ENCODE measurements at regions not wholly inside any gene's neighbourhood (a gene's known extent, or its start where the extent isn't known, plus 50 kb on each side); places are given as distances from the start of the nearest gene placed in this dataset.

DNA sequence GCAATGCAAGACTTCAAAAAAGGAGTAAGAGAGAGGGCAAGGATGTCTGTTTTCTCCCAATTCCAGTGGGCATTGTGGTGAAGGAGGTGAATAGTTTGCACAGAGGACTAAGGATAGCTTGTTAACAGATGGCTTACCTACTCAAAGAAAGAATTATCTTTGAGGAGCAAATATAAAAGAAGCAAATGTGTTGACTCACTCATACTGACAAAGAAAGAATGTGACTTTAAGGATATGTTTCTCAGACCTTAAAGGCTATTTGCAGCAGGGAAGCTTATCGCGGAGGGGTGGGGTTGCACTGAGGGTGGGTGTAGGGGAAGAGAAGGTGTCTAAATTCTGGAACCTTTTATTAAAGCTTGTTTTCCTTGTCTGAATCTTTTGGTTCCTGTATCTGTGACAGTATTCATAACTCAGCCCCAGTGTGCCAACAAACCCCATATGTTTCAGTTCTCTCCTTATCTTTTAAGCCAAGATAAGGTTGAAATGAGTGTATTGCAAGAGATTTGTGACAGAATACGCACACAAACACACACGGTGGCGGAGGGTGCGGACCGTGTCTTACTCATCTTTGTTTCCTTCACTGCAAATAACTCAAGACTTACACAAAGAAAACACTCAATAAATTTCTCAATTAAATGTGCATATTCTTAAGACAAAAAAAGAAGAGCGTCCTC lies 146.4 kb upstream of the ARID2 start:
- intact Hi-C loops (cut with DNase I) = no loop called here
- no peak for DNase-seq (ENCODE audit: low spot score)

DNA sequence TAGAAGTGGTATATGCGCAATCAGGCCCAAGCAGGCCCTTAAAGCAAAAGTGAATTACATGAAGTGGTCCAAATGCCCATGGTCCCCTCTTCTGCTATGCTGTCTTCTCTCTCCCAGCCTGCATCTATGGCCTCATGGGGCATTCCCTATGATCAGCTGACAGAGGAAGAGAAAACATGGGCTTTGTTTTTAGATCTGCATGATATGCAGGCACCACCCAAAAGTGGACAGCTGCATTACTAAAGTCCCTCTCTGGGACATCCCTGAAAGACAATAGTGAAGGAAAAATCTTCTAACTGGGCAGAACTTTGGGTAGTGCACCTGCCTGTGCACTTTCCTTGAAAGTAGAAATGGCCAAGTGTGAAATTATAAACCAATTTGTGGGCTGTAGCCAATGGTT lies 145.2 kb upstream of the ARID2 start:
- DNase-seq (ENCODE audit: low spot score) = no peak
- intact Hi-C loops (cut with DNase I) = no loop called here

DNA sequence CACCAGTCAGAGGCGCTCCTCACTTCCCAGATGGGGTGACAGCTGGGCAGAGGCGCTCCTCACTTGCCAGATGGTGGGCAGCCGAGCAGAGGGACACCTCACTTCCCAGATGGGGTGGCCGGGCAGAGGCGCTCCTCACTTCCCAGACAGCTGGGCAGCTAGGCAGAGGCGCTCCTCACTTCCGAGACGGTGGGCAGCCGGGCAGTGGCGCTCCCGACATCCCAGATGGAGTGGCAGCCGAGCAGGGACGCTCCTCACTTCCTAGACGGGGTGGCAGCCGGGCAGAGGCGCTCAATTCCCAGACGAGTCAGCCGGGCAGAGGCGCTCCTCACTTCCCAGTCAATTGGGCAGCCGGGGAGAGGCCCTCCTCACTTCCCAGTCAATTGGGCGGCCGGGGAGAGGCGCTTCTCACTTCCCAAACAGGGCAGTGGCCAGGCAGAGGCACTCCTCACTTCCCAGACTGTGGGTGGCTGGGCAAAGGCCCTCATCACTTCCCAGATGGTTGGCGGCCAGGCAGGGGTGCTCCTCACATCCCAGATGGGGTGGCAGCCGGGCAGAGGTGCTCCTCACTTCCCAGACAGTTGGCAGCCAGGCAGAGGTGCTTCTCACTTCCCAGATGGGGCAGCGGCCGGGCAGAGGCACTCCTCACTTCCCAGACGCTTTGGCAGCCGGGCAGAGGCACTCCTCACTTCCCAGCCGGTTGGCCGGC lies 143.8 kb upstream of the ARID2 start:
- no peak for DNase-seq (ENCODE audit: low spot score)
- intact Hi-C loops (cut with DNase I) = no loop called here

DNA sequence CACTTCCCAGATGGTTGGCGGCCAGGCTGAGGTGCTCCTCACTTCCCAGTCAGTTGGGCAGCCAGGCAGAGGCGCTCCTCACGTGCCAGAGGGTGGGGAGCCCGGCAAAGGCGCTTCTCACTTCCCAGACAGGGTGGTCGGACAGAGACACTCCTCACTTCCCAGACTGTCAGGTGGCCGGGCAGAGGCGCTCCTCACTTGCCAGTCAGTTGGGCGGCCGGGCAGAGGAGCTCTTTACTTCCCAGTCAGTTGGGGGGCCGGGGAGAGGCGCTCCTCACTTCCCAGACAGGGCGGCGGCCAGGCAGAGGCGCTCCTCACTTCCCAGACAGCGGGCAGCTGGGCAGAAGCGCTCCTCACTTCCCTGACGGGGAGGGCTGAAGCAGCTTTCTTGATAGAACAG lies 143.0 kb upstream of the ARID2 start:
- intact Hi-C loops (cut with DNase I) = no loop called here
- no peak for DNase-seq (ENCODE audit: low spot score)

DNA sequence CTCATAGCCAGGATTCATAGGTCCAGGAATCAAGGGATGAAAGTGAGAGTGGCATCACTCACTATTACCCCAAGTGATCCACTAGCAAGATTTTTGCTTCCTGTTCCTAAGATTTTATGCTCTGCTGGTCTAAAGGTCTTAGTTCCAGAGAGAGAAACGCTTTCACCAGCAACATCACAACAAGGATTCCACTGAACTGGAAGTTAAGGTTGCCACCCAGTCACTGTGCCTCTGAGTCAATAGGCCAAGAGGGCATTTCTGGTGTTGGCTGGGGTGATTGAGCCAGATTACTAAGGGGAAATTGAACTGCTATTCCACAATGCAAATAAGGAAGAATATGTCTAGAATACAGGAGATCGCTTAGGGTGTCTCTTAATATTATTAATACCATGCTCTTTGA lies 142.5 kb upstream of the ARID2 start:
- DNase-seq (ENCODE audit: low spot score) = no peak
- intact Hi-C loops (cut with DNase I) = no loop called here

DNA sequence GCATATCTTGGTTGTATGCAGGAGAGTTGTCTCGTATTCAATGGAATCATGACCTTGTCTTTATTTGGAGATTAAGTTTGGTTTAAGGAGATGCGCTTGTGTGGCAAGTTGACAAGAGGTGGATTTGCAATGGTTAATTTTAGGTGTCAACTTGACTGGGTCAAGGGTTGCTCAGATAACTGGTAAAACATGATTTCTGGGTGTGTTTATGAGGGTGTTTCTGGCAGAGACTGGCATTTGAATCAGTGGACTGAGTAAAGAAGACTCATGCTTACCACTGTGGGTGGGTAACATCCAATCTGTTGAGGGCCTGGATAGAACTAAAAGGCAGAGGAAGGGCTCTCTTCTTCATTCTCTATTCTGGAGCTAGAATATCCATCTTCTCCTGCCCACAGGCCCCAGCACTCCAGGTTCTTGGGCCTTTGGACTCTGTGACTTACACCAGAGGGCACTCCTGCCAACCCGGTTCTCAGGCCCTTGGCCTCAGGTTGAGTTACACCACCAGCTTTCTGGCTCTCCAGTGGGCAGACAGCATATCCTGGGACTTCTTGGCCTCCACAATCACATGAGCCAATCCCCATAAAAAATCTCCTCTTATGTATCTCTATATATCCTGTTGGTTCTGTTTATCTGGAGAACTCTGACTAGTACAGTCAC lies 141.5 kb upstream of the ARID2 start:
- intact Hi-C loops (cut with DNase I) = no loop called here
- no peak for DNase-seq (ENCODE audit: low spot score)

DNA sequence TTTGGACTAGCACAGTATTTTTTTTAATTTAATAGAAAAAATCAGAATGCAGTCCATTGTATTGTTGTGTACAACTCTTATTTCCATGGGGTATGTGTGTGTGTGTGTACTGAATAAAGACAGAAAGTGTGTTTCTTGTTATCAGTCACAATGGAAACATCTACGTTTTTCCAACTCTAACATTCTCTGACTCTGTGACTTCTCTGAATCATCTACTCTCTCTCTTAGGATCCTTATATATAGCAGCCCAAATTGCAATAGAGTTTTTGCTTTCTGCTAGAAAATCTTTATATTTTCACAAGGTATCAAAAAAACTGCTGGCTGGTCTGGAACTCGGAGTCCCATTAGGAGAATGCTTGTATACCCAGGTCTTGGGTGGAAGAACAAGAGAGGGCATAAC lies 138.9 kb upstream of the ARID2 start:
- intact Hi-C loops (cut with DNase I) = no loop called here

DNA sequence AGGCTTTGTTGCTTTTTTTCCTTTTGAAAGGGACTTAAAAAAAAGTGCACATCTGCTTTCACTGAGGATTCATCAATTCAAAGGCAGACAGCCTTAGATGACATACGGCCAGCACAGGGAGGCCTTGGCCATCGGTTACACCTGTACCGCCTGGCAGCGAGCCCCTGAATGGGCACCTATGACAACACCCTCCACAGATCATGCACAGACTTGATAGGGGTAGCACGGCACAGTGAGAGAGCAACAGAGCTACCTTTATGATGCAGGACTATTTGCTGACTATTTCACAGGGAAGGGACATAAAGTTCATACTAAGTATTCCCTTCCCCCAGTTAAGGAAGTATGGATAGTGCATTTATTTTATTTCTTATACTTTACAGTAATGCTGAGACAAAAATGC lies 137.9 kb upstream of the ARID2 start:
- no peak for DNase-seq (ENCODE audit: low spot score)
- intact Hi-C loops (cut with DNase I) = no loop called here

More for the DNA sequence above, 138.9 kb upstream of the ARID2 start:
- DNase-seq (ENCODE audit: low spot score) = no peak

DNA sequence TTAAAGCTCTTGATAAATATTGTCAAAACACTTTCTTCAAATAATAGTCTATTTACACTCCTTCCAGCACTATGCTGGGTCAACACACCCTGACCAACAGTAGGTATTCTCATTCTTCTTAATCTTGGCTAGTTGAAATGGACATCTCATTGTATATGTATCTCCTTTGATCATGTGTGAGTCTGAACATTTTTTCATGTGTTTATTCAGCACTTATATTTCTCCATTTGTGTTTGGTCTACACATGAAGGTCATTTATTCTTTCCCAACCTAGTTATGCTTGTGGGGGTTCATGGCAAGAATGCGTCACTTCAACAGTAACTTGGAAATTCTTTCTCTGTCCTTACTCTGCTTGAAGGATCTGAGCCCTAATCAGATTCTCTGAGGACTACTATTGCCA lies 133.1 kb upstream of the ARID2 start:
- no peak for DNase-seq (ENCODE audit: low spot score)
- intact Hi-C loops (cut with DNase I) = no loop called here

DNA sequence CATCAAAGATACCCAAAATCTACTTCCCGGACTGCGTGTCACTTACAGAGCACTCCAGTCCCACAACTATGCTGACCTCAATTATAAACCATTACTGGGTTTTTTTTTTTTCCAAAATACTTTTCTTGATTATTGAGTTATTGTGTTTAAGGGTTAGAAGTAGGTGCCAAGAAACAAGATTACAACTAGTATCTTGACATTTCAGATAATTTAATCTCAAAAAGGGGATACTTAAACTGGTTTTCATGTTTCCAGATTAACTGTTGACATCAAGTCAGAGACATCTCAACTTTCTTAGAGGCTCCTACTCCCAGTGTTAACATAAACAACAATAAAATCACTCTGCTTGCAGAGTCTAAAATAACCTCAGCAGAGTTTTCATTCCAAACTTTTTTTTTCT lies 131.2 kb upstream of the ARID2 start:
- DNase-seq (ENCODE audit: low spot score) = no peak
- intact Hi-C loops (cut with DNase I) = no loop called here

DNA sequence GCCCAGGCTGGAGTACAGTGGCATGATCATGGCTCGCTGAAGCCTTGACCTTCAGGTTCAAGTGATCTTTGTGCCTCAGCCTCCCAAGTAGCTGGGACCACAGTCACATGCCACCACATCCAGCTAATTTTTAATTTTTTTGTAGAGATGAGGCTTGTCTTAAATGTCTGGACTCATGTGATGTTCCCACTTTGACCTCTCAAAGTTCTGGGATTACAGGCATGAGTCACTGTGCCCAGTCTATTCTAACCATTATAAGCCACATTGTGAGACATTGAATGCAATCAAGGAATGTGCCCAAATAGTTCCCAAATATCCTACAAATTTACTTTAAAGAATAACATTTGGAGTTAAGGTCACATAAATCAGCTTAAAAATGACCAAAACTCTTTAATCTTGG lies 130.7 kb upstream of the ARID2 start:
- no peak for DNase-seq (ENCODE audit: low spot score)
- intact Hi-C loops (cut with DNase I) = no loop called here

DNA sequence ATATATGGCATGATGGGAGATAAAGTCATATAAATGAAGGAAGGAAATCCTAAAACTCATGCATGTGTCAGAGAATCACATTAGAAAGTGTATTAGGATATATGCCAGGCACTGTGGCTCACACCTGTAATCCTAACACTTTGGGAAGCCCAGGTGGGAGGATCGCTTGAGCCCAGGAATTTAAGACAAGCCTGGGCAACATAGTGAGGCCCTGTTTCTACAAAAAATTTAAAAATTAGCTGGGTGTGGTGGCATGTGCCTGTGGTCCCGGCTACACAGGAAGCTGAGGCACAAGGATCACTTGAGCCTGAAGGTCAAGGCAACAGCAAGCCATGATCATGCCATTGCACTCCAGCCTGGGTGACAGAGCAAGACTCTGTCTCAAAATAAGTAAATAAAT lies 130.3 kb upstream of the ARID2 start:
- DNase-seq (ENCODE audit: low spot score) = no peak
- intact Hi-C loops (cut with DNase I) = no loop called here

DNA sequence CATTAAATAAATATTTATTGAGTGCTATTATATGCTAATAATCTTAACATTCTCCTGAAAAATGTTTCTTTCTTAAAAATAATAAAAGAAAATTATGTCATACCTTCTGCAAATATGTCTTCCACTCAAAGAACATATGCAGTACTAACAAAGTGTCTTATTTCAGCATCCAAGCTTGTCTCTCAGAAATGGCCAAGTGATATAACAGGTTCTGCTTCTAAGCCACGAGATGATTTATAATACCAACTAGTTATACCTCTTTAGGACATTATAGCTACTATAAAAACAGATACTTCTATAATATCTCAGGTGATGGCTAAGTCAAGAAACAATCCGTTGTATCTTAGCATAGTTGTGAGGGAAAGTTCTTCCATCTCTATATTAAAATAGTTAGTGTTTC lies 128.1 kb upstream of the ARID2 start:
- intact Hi-C loops (cut with DNase I) = no loop called here
- DNase-seq (ENCODE audit: low spot score) = no peak

DNA sequence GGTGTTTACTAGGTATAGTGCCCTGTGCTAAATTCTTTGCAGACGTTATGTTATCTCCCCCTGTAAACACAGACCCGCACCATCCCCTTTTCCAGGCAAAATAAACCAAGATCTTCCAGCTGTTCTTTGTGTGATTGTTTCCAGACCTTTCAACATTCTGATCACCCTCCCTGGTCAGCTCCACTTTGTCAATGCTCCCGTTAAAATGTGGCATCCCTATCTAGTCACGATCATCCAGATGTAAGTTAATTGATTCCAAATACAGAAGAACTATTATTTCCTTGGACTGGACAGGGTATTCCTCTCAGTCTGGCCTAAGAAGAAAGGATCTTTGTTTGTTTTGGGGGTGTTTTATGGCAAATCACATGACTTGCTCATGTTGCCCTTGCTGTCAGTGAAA lies 127.6 kb upstream of the ARID2 start:
- DNase-seq (ENCODE audit: low spot score) = no peak

DNA sequence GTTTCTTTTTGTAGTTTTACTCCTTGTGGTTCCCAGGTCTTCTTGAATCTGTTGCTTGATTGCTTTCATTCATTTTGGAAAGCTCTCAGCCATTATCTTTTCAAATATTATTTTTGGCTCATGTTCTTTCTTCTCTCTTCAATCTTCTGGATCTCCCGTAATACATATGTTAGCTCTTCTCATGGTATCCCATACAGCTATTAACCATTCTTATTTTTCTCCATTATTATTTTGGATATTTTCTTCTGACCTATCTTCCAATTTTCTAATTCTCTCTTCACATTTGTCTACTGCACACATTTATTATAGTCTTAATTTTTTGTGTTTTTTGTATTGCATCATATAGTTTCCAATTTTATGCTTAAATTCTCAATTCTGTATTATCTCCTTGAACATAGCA lies 123.9 kb upstream of the ARID2 start:
- no peak for DNase-seq (ENCODE audit: low spot score)
- intact Hi-C loops (cut with DNase I) = no loop called here

More for the DNA sequence above, 127.6 kb upstream of the ARID2 start:
- intact Hi-C loops (cut with DNase I) = no loop called here

DNA sequence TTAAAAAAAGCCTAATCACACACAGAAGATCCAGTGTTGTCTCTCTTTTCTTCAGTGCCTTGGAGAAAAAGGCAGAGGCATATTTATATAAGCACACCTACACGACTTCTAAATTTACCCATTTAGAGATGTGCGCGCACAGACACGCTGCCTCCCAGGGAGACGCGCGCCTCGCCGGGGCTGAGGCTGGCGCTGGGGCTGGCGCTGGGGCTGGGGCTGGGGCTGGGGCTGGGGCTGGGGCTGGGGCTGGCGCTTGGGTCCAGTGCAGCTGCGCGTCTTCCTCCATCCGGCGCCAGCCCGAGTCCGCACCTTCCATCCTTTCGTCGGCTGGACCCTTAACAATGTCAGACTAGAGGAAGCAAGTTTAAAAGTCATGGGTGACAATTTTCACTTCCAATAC lies 118.4 kb upstream of the ARID2 start:
- intact Hi-C loops (cut with DNase I) = no loop called here
- DNase-seq (ENCODE audit: low spot score) = no peak

DNA sequence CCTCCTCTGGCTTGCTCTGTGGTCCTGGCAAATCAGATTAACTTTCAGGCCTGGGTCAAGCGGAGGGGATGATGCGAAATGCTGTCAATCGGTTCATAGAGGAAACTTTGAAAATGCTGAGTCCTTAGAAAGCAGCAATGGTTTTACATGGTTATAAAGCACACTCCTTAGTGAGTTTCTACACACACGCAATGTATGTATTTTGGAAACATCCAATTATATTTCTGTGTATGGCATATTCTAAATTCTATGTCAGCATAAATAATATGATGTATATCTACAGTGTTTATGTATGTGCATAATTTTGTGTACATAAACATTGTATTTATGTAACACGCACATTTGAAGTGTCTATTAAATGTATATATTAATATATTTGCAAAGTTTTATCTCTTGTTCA lies 118.0 kb upstream of the ARID2 start:
- DNase-seq (ENCODE audit: low spot score) = no peak
- intact Hi-C loops (cut with DNase I) = no loop called here

DNA sequence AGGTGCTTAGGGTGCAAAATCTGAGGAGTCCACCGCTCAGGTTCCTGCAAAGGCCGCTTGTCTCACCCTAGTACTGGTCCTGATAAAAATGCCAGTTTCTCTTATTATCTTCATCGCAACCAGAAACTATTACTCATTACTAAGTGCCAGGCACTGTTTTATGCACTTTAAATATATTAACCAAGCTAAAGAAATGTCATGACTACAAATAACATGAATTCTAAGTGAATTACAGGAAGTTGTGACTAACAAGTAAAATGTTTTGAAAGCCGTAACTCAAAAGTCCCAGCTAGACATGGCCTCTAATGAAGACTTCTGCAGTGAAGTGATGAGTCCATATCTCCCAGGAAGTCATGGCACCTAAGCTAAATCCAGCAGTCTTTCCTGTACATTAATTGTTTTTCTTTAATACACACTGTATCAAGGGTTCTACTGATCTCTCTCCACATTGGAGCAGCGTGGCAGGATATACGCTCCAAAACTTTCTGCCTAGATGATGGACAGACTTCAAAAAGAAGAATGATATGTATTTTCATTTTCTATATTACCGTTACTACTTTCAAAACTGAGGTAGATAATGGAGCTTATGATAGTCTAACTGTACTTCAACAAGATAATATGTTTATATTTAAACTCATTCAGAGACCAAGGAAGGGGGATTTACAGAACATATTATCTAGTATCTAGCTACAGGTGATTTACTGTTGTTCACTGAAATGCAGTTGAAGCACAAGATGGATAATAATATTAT lies 117.3 kb upstream of the ARID2 start:
- no peak for DNase-seq (ENCODE audit: low spot score)
- intact Hi-C loops (cut with DNase I) = no loop called here

DNA sequence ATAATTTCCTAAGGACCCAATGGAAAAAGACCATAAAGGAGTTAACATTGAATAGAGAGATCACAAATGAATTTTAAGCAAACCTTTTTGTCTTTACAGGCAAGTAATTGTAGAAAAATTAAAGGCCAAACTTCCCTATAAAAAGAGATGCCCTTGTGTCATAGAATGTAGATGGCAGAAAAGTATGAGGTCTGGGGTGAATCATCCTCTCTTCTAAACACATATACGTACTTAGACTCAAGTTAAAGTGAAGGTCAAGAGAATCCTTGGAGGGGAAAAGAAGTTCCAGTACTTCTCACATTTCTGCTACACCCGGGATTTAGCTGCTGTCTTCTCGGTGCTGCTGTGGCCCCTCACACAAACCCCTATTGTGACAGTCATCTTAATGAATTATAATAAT lies 116.2 kb upstream of the ARID2 start:
- intact Hi-C loops (cut with DNase I) = no loop called here
- no peak for DNase-seq (ENCODE audit: low spot score)

DNA sequence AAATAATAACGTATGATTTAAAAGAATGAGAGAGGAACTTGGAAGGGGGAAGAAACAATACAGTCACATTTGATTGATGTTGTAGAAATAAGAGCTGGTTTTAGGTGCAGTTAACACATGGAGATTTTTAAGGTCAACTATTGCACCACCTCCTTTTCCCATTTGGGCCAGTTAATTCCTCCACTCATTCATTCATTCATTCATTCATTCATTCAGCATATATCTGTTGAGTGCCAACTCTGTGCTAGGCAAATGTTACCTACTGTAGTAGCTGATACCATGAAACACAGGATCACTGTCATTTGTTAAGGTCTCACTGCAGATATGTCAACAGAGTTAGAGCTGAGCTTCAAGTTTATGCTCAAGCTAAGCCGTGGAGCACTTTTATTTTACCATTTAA lies 115.7 kb upstream of the ARID2 start:
- intact Hi-C loops (cut with DNase I) = no loop called here
- no peak for DNase-seq (ENCODE audit: low spot score)

Data from posterior vena cava (tissue), 2 donors.